Panc1 (cell line): ENCODE measurements at regions not wholly inside any gene's neighbourhood (a gene's known extent, or its start where the extent isn't known, plus 50 kb on each side); places are given as distances from the start of the nearest gene placed in this dataset.

Experiments
- ATAC-seq: fragments of 200-7000 bp; cut with Tn5 transposase; 2 replicates; pipeline ENCODE4 v1.9.1; 2020; ENCODE audit warnings: mild to moderate bottlenecking, moderate library complexity
- BruUV-seq: library from RNA; stranded (reverse); fragments of 400-500 nt; replicated peaks from 2 replicates; lab custom pipeline; 2021; lab: Mats Ljungman, UMichigan
- CTCF ChIA-PET: fragments of 300-600 bp; sonication (Branson Sonifier 250); formaldehyde crosslinking; loops from one replicate; lab custom pipeline; 2022; ENCODE audit warnings: antibody characterized with exemption; lab: Charles Lee
- POLR2A ChIA-PET: fragments of 300-600 bp; sonication (Branson Sonifier 250); formaldehyde crosslinking; loops from one replicate; lab custom pipeline; 2022; ENCODE audit warnings: antibody characterized with exemption; lab: Charles Lee
- DNase-seq: peaks from one replicate; pipeline ENCODE4 v3.0.0-alpha.2; 2010; ENCODE audit warnings: low read depth, low spot score
- H3K27ac ChIP-seq: 2 replicates; pipeline ENCODE4 v1.5.1; 2011; ENCODE audit warnings: mild to moderate bottlenecking, low read length, inconsistent platforms
- H3K27me3 ChIP-seq: fragments of 200-500 bp; sonication (Bioruptor generic); 2 replicates; pipeline ENCODE4 v1.6.0; 2014; ENCODE audit warnings: low read length, inconsistent platforms; ENCODE audit not compliant: control insufficient read depth, insufficient read depth
- H3K36me3 ChIP-seq: fragments of 200-500 bp; sonication (Bioruptor generic); 2 replicates; pipeline ENCODE4 v1.5.1; 2014; ENCODE audit warnings: inconsistent platforms, mild to moderate bottlenecking, low read length, moderate library complexity; ENCODE audit not compliant: control insufficient read depth, insufficient read depth
- H3K4me1 ChIP-seq: 2 replicates; pipeline ENCODE4 v1.5.1; 2011; ENCODE audit warnings: inconsistent platforms, mild to moderate bottlenecking, low read length, moderate library complexity; ENCODE audit not compliant: control insufficient read depth, insufficient read depth
- H3K4me3 ChIP-seq, 2 experiments: 2 replicates each; pipeline ENCODE4 v1.5.1; 2011 to 2012; ENCODE audit warnings: low read depth in 2 of 2, low read length in 2 of 2, mild to moderate bottlenecking in 2 of 2, inconsistent platforms in 1 of 2, moderate library complexity in 1 of 2
- H3K9me3 ChIP-seq: fragments of 200-500 bp; sonication (Bioruptor generic); 2 replicates; pipeline ENCODE4 v1.5.1; 2014; ENCODE audit warnings: low read depth, mild to moderate bottlenecking, inconsistent platforms, low read length, moderate library complexity; ENCODE audit not compliant: control insufficient read depth, insufficient read depth
- CTCF ChIP-seq: fragments of 450-650 bp; IDR thresholded peaks from 2 replicates; pipeline ENCODE4 v1.5.1; 2017; ENCODE audit warnings: mild to moderate bottlenecking
- POLR2AphosphoS5 ChIP-seq: IDR thresholded peaks from 2 replicates; pipeline ENCODE4 v1.6.1; 2012; ENCODE audit warnings: mild to moderate bottlenecking, low read depth, low read length, moderate library complexity
- REST ChIP-seq, 2 experiments: IDR thresholded peaks; 2 replicates each; pipeline ENCODE4 v1.6.1; 2011 to 2012; ENCODE audit warnings: low read depth in 2 of 2, control low read depth in 1 of 2, low read length in 1 of 2, mild to moderate bottlenecking in 1 of 2, moderate library complexity in 1 of 2; ENCODE audit not compliant: insufficient read depth in 1 of 2
- SIN3A ChIP-seq: IDR thresholded peaks from 2 replicates; pipeline ENCODE4 v1.6.1; 2012; ENCODE audit warnings: low read depth, mild to moderate bottlenecking, low read length, moderate library complexity, borderline replicate concordance; ENCODE audit not compliant: insufficient read depth
- TCF7L2 ChIP-seq: IDR thresholded peaks from 2 replicates; pipeline ENCODE4 v1.6.1; 2011; ENCODE audit warnings: mild to moderate bottlenecking, low read depth, low read length, inconsistent platforms
- in situ Hi-C: cut with HindIII; loops from 2 replicates; pipeline ENCODE4 v1.10.0; 2016; ENCODE audit warnings: low sequenced_read_pairs, low pct_unique_long_range_greater_than_20kb
- intact Hi-C: fragments of 100-400 bp; cut with micrococcal nuclease; formaldehyde crosslinking; loops from one replicate; pipeline ENCODE4 v1.10.0; 2022; ENCODE audit not compliant: unreplicated experiment

GRCh38 chr9:1639166-1639565 lies 376.0 kb upstream of the SMARCA2 start:
- ChIA-PET CTCF (no interaction called here), POLR2A (no interaction called here)
- in situ Hi-C loops (no loop called here), intact Hi-C loops (no loop called here)
- no peak overlapping the region for H3K27ac ChIP-seq
- DNase-seq (no peak), ATAC-seq (no peak)
- H3K4me3 ChIP-seq = no peak overlapping the region
- no peak for TF ChIP-seq SIN3A
- TF ChIP-seq REST (IDR thresholded peaks at IDR 0.05; ENCODE audit: insufficient read depth in 1 of 2, low read depth in 2 of 2, low read length in 1 of 2) = no peak
- no peak for TF ChIP-seq TCF7L2
- no peak for TF ChIP-seq POLR2AphosphoS5
- TF ChIP-seq CTCF = no peak
- H3K27me3 ChIP-seq = no peaks in the 10 kb centered on the region
- no TSS peak for BruUV-seq
- H3K9me3 ChIP-seq = no peaks in the 10 kb centered on the region
- H3K36me3 ChIP-seq = no peaks in the 10 kb centered on the region
- no peaks in the 10 kb centered on the region for H3K4me1 ChIP-seq

- BruUV-seq = no TSS peak
- no peak for ATAC-seq
- Histone ChIP-seq H3K27ac (no peak overlapping the region), H3K27me3 (no peaks in the 10 kb centered on the region), H3K9me3 (no peaks in the 10 kb centered on the region), H3K4me3 (no peak overlapping the region), H3K4me1 (no peaks in the 10 kb centered on the region), H3K36me3 (no peaks in the 10 kb centered on the region)
- intact Hi-C loops = no loop called here
- TF ChIP-seq TCF7L2 (no peak), SIN3A (no peak), POLR2AphosphoS5 (no peak), REST (IDR thresholded peaks at IDR 0.05; ENCODE audit: insufficient read depth in 1 of 2, low read depth in 2 of 2, low read length in 1 of 2) (no peak), CTCF (no peak)
- POLR2A ChIA-PET = no interaction called here
- in situ Hi-C loops = no loop called here
- CTCF ChIA-PET = no interaction called here
- DNase-seq = no peak
These were observed 367.4 kb upstream of the SMARCA2 start for GRCh38 chr9:1647776-1648175.
